ENCODE measurements at regions not wholly inside any gene's neighbourhood (a gene's known extent, or its start where the extent isn't known, plus 50 kb on each side); places are given as distances from the start of the nearest gene placed in this dataset.
"Not testable (repeated sequence)": the region's sequence is repeated elsewhere in the genome, so short reads cannot be mapped to it uniquely, and the experiment has no call there.

DNA sequence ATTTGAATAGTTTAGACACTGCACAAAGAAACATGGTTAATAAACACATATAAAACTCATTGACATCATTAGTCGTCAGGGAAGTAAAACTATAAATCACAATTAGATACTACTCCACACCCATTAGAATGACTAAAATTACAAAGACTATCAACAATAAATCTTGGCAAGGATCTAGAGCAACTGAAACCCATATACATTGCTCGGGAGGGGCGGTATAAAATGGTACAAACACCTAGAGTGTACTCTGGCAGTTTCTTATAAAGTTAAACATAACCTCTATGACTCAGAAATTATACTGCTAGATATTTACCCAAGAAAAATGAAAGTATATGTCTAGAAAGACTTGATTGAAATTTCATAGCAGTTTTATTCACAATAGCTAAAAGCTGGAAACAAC is 434.2 kb downstream of the RWDD3 start:
- CTCF ChIA-PET, result no interaction called here
- no peak overlapping the region for H3K27ac Mint-ChIP-seq (ENCODE audit: unreplicated experiment)
- no peak for DNase-seq
- intact Hi-C loops (cut with micrococcal nuclease; ENCODE audit: unreplicated experiment), result no loop called here
- BruUV-seq (replicated peaks), result no TSS peak
- H3K9me3 Mint-ChIP-seq (ENCODE audit: low read depth, unreplicated experiment), result no peaks in the 10 kb centered on the region
- H3K4me1 Mint-ChIP-seq (ENCODE audit: low read depth, unreplicated experiment), result peaks cover 15% of the 10 kb centered on the region
- TF ChIP-seq, protein P1, sequence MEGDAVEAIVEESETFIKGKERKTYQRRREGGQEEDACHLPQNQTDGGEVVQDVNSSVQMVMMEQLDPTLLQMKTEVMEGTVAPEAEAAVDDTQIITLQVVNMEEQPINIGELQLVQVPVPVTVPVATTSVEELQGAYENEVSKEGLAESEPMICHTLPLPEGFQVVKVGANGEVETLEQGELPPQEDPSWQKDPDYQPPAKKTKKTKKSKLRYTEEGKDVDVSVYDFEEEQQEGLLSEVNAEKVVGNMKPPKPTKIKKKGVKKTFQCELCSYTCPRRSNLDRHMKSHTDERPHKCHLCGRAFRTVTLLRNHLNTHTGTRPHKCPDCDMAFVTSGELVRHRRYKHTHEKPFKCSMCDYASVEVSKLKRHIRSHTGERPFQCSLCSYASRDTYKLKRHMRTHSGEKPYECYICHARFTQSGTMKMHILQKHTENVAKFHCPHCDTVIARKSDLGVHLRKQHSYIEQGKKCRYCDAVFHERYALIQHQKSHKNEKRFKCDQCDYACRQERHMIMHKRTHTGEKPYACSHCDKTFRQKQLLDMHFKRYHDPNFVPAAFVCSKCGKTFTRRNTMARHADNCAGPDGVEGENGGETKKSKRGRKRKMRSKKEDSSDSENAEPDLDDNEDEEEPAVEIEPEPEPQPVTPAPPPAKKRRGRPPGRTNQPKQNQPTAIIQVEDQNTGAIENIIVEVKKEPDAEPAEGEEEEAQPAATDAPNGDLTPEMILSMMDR (IDR thresholded peaks at IDR 0.05; ENCODE audit: unreplicated experiment), result no peak
- H3K36me3 Mint-ChIP-seq (ENCODE audit: insufficient read depth, unreplicated experiment), result no peaks in the 10 kb centered on the region
- no peaks in the 10 kb centered on the region for H3K27me3 Mint-ChIP-seq (ENCODE audit: unreplicated experiment)
- H3K4me3 Mint-ChIP-seq (ENCODE audit: low read depth, unreplicated experiment), result no peak overlapping the region

- intact Hi-C loops (cut with micrococcal nuclease; ENCODE audit: unreplicated experiment); H3K9me3 Mint-ChIP-seq (ENCODE audit: low read depth, unreplicated experiment): not testable (repeated sequence)
Measured at GRCh38 chr1:95669638-95670037, 435.6 kb downstream of the RWDD3 start.

DNA sequence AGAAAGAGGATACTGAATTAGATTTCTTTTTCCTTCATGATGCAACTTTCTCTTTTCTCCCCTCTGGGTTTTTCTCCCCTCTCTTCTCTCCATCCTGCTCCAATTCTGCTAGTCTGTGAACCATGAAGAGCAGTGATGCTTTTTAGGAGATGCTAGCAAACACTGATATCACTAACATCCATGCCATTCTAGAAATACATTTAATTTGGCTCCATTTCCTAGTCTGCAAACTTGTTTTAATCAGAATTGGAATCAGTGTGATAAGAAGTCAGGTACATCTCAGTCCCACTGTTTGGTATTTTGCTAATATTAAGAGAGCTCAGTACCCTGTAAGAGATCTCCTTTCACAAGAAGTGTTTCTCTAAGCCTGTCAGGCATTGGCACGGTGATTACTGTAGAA is 437.1 kb downstream of the RWDD3 start:
- Mint-ChIP-seq H3K4me1 (ENCODE audit: low read depth, unreplicated experiment) (peaks cover 15% of the 10 kb centered on the region), H3K4me3 (ENCODE audit: low read depth, unreplicated experiment) (no peak overlapping the region), H3K9me3 (ENCODE audit: low read depth, unreplicated experiment) (no peaks in the 10 kb centered on the region), H3K36me3 (ENCODE audit: insufficient read depth, unreplicated experiment) (no peaks in the 10 kb centered on the region), H3K27me3 (ENCODE audit: unreplicated experiment) (no peaks in the 10 kb centered on the region), H3K27ac (ENCODE audit: unreplicated experiment) (no peak overlapping the region)
- no peak for DNase-seq
- intact Hi-C loops (cut with micrococcal nuclease; ENCODE audit: unreplicated experiment), result no loop called here
- BruUV-seq (replicated peaks), result no TSS peak
- CTCF ChIA-PET, result no interaction called here
- TF ChIP-seq, protein P1 (IDR thresholded peaks at IDR 0.05; ENCODE audit: unreplicated experiment), result no peak

More at GRCh38 chr1:95669638-95670037, 435.6 kb downstream of the RWDD3 start:
- DNase-seq; H3K27me3 Mint-ChIP-seq (ENCODE audit: unreplicated experiment); BruUV-seq (replicated peaks); H3K4me3 Mint-ChIP-seq (ENCODE audit: low read depth, unreplicated experiment); H3K27ac Mint-ChIP-seq (ENCODE audit: unreplicated experiment); CTCF ChIA-PET; H3K36me3 Mint-ChIP-seq (ENCODE audit: insufficient read depth, unreplicated experiment): not testable (repeated sequence)
- peaks cover 15% of the 10 kb centered on the region for H3K4me1 Mint-ChIP-seq (ENCODE audit: low read depth, unreplicated experiment)

DNA sequence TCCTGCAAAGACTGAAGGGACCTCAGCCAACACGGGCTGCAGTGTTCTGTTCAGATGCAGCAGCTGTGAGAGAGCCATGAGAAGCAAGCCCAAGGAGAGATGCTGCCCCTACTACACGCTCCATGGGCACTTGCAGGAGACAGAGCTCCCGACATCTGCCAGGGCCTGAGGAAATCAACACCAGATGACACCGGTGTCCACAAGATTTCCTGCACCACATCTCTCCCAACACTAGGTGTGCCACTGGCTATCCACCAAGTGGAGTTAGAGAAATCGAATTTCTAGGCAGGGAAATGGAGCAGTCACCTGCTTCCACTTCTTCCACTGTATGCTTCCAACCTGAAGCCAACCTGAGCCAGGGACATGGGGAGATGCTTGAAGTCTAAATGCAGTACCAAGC is 445.3 kb downstream of the RWDD3 start:
- intact Hi-C loops (cut with micrococcal nuclease; ENCODE audit: unreplicated experiment), result no loop called here

GRCh38 chr1:95685081-95685480 is 451.1 kb downstream of the RWDD3 start:
- CTCF ChIA-PET, result no interaction called here
- DNase-seq, result no peak
- Mint-ChIP-seq H3K9me3 (ENCODE audit: low read depth, unreplicated experiment) (no peaks in the 10 kb centered on the region), H3K36me3 (ENCODE audit: insufficient read depth, unreplicated experiment) (no peaks in the 10 kb centered on the region), H3K27ac (ENCODE audit: unreplicated experiment) (no peak overlapping the region), H3K4me3 (ENCODE audit: low read depth, unreplicated experiment) (no peak overlapping the region), H3K4me1 (ENCODE audit: low read depth, unreplicated experiment) (no peaks in the 10 kb centered on the region), H3K27me3 (ENCODE audit: unreplicated experiment) (no peaks in the 10 kb centered on the region)
- intact Hi-C loops (cut with micrococcal nuclease; ENCODE audit: unreplicated experiment), result no loop called here
- TF ChIP-seq, protein P1 (IDR thresholded peaks at IDR 0.05; ENCODE audit: unreplicated experiment), result no peak
- BruUV-seq (replicated peaks), result no TSS peak

More for the DNA sequence above, 445.3 kb downstream of the RWDD3 start:
- TF ChIP-seq, protein P1 (IDR thresholded peaks at IDR 0.05; ENCODE audit: unreplicated experiment), result no peak
- Mint-ChIP-seq H3K4me1 (ENCODE audit: low read depth, unreplicated experiment) (no peaks in the 10 kb centered on the region), H3K4me3 (ENCODE audit: low read depth, unreplicated experiment) (no peak overlapping the region), H3K27ac (ENCODE audit: unreplicated experiment) (no peak overlapping the region), H3K36me3 (ENCODE audit: insufficient read depth, unreplicated experiment) (no peaks in the 10 kb centered on the region), H3K27me3 (ENCODE audit: unreplicated experiment) (no peaks in the 10 kb centered on the region), H3K9me3 (ENCODE audit: low read depth, unreplicated experiment) (no peaks in the 10 kb centered on the region)
- no TSS peak for BruUV-seq (replicated peaks)
- CTCF ChIA-PET, result no interaction called here
- no peak for DNase-seq

Data from Calu3 (cell line).